SH-SY5Y (cell line): ENCODE measurements at regions not wholly inside any gene's neighbourhood (a gene's known extent, or its start where the extent isn't known, plus 50 kb on each side); places are given as distances from the start of the nearest gene placed in this dataset.

Source experiments
- GATA2 ChIP-seq: IDR thresholded peaks from 2 replicates; pipeline ENCODE4 v1.6.1; 2011; ENCODE audit warnings: mild to moderate bottlenecking, low read depth, low read length
- GATA3 ChIP-seq: IDR thresholded peaks from 2 replicates; pipeline ENCODE4 v1.6.1; 2011; ENCODE audit warnings: low read depth, mild to moderate bottlenecking, low read length, moderate library complexity

- TF ChIP-seq GATA3, result no peak
- TF ChIP-seq GATA2, result no peak
These were observed 1221.8 kb upstream of the SEL1L start for GRCh38 chr14:82755476-82755875.
